WTC11 (cell line): ENCODE measurements at regions not wholly inside any gene's neighbourhood (a gene's known extent, or its start where the extent isn't known, plus 50 kb on each side); places are given as distances from the start of the nearest gene placed in this dataset.

Experiments
- ATAC-seq: fragments of 200-7000 bp; cut with Tn5 transposase; 2 replicates; pipeline ENCODE4 v1.10.0; 2021; ENCODE audit warnings: mild to moderate bottlenecking, moderate library complexity
- CTCF ChIA-PET: fragments of 300-600 bp; sonication (Branson Sonifier 250); formaldehyde crosslinking; loops from one replicate; lab custom pipeline; 2021; ENCODE audit warnings: antibody characterized with exemption; lab: Charles Lee
- POLR2A ChIA-PET: fragments of 350-600 bp; sonication (Branson Sonifier 250); formaldehyde crosslinking; loops from one replicate; lab custom pipeline; 2021; ENCODE audit warnings: antibody characterized with exemption; lab: Charles Lee
- DNase-seq: peaks from one replicate; pipeline ENCODE4 v3.0.0; 2021; ENCODE audit warnings: low spot score
- H3K27ac Mint-ChIP-seq: 2 replicates; pipeline ENCODE4 v1.8.0; 2021; ENCODE audit warnings: mixed read lengths
- H3K27me3 Mint-ChIP-seq: 2 replicates; pipeline ENCODE4 v1.8.0; 2021; ENCODE audit warnings: low read depth, mild to moderate bottlenecking, moderate library complexity, mixed read lengths
- H3K36me3 Mint-ChIP-seq: 2 replicates; pipeline ENCODE4 v1.8.0; 2021; ENCODE audit warnings: mixed read lengths
- H3K4me1 Mint-ChIP-seq: 2 replicates; pipeline ENCODE4 v1.8.0; 2022; ENCODE audit warnings: mixed read lengths
- H3K4me3 Mint-ChIP-seq: 2 replicates; pipeline ENCODE4 v1.8.0; 2021; ENCODE audit warnings: mild to moderate bottlenecking, moderate library complexity, mixed read lengths
- H3K9me3 Mint-ChIP-seq: 2 replicates; pipeline ENCODE4 v1.8.0; 2021; ENCODE audit warnings: mixed read lengths
- EMX1 ChIP-seq: fragments of 250-450 bp; sonication (Bioruptor Pico); IDR thresholded peaks from 2 replicates; pipeline ENCODE4 v1.8.0; 2021; ENCODE audit warnings: mild to moderate bottlenecking
- GRHL2 ChIP-seq: fragments of 250-450 bp; sonication (Bioruptor Pico); IDR thresholded peaks from 2 replicates; pipeline ENCODE4 v1.8.0; 2022; ENCODE audit warnings: mild to moderate bottlenecking, moderate library complexity; ENCODE audit not compliant: insufficient replicate concordance, severe bottlenecking
- NR2C2 ChIP-seq: sonication (generic); formaldehyde crosslinking; IDR thresholded peaks from 2 replicates; pipeline ENCODE4 v1.8.0; 2022; ENCODE audit warnings: mild to moderate bottlenecking, missing genetic modification reagents
- ZBTB21 ChIP-seq: sonication (generic); formaldehyde crosslinking; IDR thresholded peaks from 2 replicates; pipeline ENCODE4 v1.8.1; 2023; ENCODE audit warnings: mild to moderate bottlenecking, missing genetic modification reagents, borderline replicate concordance
- ZNF416 ChIP-seq: fragments of 250-450 bp; sonication (Bioruptor Pico); IDR thresholded peaks from 2 replicates; pipeline ENCODE4 v1.9.0; 2021; ENCODE audit warnings: mild to moderate bottlenecking, inconsistent platforms
- TF ChIP-seq, protein P1 (sequence below): sonication (generic); formaldehyde crosslinking; IDR thresholded peaks from 2 replicates; pipeline ENCODE4 v1.8.1; 2022; ENCODE audit warnings: mild to moderate bottlenecking, moderate library complexity, missing genetic modification reagents
- TF ChIP-seq, protein P2 (sequence below): sonication (generic); formaldehyde crosslinking; IDR thresholded peaks from 2 replicates; pipeline ENCODE4 v1.8.1; 2022; ENCODE audit warnings: low read depth, missing genetic modification reagents, borderline replicate concordance
- TF ChIP-seq, protein P3 (sequence below): sonication (generic); formaldehyde crosslinking; IDR thresholded peaks from 2 replicates; pipeline ENCODE4 v1.8.0; 2023; ENCODE audit warnings: missing genetic modification reagents, mild to moderate bottlenecking, borderline replicate concordance
- TF ChIP-seq, protein P4 (sequence below): sonication (generic); formaldehyde crosslinking; IDR thresholded peaks from 2 replicates; pipeline ENCODE4 v1.8.0; 2023; ENCODE audit warnings: mild to moderate bottlenecking, missing genetic modification reagents
- TF ChIP-seq, protein P5 (sequence below): fragments of 250-450 bp; sonication (Bioruptor Pico); IDR thresholded peaks from 2 replicates; pipeline ENCODE4 v1.9.0; 2021; ENCODE audit warnings: mild to moderate bottlenecking, borderline replicate concordance
- TF ChIP-seq, protein P6 (sequence below): sonication (generic); formaldehyde crosslinking; IDR thresholded peaks from 2 replicates; pipeline ENCODE4 v1.8.0; 2022; ENCODE audit warnings: missing genetic modification reagents

DNA sequence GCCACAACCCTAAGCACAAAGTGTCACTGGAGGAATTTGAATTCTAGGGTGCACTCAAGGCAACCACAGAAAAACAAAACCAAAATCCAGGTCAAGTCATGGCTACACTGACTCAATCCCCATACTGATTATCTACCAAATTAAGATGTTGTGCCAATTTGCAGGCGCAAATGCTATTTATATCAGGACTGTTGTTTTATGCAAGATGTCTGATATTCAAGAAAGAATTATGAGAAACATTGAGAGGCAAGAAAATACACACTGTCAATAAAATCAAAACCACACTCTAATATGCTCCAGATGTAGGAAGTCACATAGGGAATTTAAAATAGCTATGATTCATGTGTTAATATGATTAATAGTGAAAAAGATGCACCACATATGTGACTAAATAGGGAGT is 141.3 kb upstream of the MINDY3 start:
- Mint-ChIP-seq H3K36me3 (peaks cover 17% of the 10 kb centered on the region), H3K9me3 (peaks cover 45% of the 10 kb centered on the region), H3K4me1 (no peaks in the 10 kb centered on the region), H3K4me3 (no peak overlapping the region), H3K27me3 (no peaks in the 10 kb centered on the region), H3K27ac (no peak overlapping the region)
- ChIA-PET POLR2A (no interaction called here), CTCF (interaction anchor here (0.6 kb wide), 1 partner anchor 352 kb away, joined by 3 read pairs; no protein-coding TSS in a partner anchor)
- DNase-seq (no peak), ATAC-seq (no peak)
- TF ChIP-seq GRHL2 (CRISPR knock-in tag) (no peak), ZBTB21 (no peak), NR2C2 (CRISPR knock-in tag) (no peak), ZNF416 (CRISPR knock-in tag) (no peak), EMX1 (CRISPR knock-in tag) (no peak)
- TF ChIP-seq, protein P1, sequence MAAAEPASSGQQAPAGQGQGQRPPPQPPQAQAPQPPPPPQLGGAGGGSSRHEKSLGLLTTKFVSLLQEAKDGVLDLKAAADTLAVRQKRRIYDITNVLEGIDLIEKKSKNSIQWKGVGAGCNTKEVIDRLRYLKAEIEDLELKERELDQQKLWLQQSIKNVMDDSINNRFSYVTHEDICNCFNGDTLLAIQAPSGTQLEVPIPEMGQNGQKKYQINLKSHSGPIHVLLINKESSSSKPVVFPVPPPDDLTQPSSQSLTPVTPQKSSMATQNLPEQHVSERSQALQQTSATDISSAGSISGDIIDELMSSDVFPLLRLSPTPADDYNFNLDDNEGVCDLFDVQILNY: no peak
- TF ChIP-seq, protein P2, sequence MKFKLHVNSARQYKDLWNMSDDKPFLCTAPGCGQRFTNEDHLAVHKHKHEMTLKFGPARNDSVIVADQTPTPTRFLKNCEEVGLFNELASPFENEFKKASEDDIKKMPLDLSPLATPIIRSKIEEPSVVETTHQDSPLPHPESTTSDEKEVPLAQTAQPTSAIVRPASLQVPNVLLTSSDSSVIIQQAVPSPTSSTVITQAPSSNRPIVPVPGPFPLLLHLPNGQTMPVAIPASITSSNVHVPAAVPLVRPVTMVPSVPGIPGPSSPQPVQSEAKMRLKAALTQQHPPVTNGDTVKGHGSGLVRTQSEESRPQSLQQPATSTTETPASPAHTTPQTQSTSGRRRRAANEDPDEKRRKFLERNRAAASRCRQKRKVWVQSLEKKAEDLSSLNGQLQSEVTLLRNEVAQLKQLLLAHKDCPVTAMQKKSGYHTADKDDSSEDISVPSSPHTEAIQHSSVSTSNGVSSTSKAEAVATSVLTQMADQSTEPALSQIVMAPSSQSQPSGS (CRISPR knock-in tag): no peak
- TF ChIP-seq, protein P3, sequence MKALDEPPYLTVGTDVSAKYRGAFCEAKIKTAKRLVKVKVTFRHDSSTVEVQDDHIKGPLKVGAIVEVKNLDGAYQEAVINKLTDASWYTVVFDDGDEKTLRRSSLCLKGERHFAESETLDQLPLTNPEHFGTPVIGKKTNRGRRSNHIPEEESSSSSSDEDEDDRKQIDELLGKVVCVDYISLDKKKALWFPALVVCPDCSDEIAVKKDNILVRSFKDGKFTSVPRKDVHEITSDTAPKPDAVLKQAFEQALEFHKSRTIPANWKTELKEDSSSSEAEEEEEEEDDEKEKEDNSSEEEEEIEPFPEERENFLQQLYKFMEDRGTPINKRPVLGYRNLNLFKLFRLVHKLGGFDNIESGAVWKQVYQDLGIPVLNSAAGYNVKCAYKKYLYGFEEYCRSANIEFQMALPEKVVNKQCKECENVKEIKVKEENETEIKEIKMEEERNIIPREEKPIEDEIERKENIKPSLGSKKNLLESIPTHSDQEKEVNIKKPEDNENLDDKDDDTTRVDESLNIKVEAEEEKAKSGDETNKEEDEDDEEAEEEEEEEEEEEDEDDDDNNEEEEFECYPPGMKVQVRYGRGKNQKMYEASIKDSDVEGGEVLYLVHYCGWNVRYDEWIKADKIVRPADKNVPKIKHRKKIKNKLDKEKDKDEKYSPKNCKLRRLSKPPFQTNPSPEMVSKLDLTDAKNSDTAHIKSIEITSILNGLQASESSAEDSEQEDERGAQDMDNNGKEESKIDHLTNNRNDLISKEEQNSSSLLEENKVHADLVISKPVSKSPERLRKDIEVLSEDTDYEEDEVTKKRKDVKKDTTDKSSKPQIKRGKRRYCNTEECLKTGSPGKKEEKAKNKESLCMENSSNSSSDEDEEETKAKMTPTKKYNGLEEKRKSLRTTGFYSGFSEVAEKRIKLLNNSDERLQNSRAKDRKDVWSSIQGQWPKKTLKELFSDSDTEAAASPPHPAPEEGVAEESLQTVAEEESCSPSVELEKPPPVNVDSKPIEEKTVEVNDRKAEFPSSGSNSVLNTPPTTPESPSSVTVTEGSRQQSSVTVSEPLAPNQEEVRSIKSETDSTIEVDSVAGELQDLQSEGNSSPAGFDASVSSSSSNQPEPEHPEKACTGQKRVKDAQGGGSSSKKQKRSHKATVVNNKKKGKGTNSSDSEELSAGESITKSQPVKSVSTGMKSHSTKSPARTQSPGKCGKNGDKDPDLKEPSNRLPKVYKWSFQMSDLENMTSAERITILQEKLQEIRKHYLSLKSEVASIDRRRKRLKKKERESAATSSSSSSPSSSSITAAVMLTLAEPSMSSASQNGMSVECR (CRISPR knock-in tag): no peak
- TF ChIP-seq, protein P4, sequence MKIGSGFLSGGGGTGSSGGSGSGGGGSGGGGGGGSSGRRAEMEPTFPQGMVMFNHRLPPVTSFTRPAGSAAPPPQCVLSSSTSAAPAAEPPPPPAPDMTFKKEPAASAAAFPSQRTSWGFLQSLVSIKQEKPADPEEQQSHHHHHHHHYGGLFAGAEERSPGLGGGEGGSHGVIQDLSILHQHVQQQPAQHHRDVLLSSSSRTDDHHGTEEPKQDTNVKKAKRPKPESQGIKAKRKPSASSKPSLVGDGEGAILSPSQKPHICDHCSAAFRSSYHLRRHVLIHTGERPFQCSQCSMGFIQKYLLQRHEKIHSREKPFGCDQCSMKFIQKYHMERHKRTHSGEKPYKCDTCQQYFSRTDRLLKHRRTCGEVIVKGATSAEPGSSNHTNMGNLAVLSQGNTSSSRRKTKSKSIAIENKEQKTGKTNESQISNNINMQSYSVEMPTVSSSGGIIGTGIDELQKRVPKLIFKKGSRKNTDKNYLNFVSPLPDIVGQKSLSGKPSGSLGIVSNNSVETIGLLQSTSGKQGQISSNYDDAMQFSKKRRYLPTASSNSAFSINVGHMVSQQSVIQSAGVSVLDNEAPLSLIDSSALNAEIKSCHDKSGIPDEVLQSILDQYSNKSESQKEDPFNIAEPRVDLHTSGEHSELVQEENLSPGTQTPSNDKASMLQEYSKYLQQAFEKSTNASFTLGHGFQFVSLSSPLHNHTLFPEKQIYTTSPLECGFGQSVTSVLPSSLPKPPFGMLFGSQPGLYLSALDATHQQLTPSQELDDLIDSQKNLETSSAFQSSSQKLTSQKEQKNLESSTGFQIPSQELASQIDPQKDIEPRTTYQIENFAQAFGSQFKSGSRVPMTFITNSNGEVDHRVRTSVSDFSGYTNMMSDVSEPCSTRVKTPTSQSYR (CRISPR knock-in tag): no peak
- TF ChIP-seq, protein P5, sequence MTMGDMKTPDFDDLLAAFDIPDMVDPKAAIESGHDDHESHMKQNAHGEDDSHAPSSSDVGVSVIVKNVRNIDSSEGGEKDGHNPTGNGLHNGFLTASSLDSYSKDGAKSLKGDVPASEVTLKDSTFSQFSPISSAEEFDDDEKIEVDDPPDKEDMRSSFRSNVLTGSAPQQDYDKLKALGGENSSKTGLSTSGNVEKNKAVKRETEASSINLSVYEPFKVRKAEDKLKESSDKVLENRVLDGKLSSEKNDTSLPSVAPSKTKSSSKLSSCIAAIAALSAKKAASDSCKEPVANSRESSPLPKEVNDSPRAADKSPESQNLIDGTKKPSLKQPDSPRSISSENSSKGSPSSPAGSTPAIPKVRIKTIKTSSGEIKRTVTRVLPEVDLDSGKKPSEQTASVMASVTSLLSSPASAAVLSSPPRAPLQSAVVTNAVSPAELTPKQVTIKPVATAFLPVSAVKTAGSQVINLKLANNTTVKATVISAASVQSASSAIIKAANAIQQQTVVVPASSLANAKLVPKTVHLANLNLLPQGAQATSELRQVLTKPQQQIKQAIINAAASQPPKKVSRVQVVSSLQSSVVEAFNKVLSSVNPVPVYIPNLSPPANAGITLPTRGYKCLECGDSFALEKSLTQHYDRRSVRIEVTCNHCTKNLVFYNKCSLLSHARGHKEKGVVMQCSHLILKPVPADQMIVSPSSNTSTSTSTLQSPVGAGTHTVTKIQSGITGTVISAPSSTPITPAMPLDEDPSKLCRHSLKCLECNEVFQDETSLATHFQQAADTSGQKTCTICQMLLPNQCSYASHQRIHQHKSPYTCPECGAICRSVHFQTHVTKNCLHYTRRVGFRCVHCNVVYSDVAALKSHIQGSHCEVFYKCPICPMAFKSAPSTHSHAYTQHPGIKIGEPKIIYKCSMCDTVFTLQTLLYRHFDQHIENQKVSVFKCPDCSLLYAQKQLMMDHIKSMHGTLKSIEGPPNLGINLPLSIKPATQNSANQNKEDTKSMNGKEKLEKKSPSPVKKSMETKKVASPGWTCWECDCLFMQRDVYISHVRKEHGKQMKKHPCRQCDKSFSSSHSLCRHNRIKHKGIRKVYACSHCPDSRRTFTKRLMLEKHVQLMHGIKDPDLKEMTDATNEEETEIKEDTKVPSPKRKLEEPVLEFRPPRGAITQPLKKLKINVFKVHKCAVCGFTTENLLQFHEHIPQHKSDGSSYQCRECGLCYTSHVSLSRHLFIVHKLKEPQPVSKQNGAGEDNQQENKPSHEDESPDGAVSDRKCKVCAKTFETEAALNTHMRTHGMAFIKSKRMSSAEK (CRISPR knock-in tag): no peak
- TF ChIP-seq, protein P6, sequence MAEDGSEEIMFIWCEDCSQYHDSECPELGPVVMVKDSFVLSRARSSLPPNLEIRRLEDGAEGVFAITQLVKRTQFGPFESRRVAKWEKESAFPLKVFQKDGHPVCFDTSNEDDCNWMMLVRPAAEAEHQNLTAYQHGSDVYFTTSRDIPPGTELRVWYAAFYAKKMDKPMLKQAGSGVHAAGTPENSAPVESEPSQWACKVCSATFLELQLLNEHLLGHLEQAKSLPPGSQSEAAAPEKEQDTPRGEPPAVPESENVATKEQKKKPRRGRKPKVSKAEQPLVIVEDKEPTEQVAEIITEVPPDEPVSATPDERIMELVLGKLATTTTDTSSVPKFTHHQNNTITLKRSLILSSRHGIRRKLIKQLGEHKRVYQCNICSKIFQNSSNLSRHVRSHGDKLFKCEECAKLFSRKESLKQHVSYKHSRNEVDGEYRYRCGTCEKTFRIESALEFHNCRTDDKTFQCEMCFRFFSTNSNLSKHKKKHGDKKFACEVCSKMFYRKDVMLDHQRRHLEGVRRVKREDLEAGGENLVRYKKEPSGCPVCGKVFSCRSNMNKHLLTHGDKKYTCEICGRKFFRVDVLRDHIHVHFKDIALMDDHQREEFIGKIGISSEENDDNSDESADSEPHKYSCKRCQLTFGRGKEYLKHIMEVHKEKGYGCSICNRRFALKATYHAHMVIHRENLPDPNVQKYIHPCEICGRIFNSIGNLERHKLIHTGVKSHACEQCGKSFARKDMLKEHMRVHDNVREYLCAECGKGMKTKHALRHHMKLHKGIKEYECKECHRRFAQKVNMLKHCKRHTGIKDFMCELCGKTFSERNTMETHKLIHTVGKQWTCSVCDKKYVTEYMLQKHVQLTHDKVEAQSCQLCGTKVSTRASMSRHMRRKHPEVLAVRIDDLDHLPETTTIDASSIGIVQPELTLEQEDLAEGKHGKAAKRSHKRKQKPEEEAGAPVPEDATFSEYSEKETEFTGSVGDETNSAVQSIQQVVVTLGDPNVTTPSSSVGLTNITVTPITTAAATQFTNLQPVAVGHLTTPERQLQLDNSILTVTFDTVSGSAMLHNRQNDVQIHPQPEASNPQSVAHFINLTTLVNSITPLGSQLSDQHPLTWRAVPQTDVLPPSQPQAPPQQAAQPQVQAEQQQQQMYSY: no peak
